ENCODE measurements at regions not wholly inside any gene's neighbourhood (a gene's known extent, or its start where the extent isn't known, plus 50 kb on each side); places are given as distances from the start of the nearest gene placed in this dataset.

- no peak for TF ChIP-seq EZH2 (IDR thresholded peaks at IDR 0.05; ENCODE audit: borderline replicate concordance, insufficient read depth, low read length, poor library complexity, severe bottlenecking)
- TF ChIP-seq CTCF (IDR thresholded peaks at IDR 0.05; ENCODE audit: poor library complexity, severe bottlenecking): no peak
- no peak for TF ChIP-seq SMC3 (conservative IDR thresholded peaks at IDR 0.05; ENCODE audit: poor library complexity)
Measured at GRCh38 chr6:4561773-4562400, 214.3 kb upstream of the CDYL start.
